ENCODE measurements at regions not wholly inside any gene's neighbourhood (a gene's known extent, or its start where the extent isn't known, plus 50 kb on each side); places are given as distances from the start of the nearest gene placed in this dataset.

DNA sequence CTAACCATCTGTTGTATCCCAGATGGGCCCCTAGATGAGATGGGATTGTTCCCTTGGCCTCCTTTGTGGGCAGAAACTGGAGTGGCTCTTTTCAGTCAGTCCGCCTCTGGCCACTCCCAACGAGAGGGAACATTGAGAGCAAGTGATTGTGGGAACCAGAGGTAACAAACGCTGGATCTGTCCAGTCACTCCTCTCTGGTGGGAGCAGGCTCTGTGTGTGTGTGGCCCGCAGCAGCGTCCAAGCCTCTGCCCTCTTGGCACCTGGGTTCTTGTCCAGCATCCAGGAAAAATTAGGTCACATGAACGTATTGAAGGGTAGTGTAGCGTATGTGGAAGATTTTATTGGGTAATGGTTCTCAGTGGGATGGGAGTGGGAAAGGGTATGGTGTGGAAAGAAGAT is 101.9 kb upstream of the COX10 start:
- H3K27me3 Mint-ChIP-seq (ENCODE audit: unreplicated experiment), result no peaks in the 10 kb centered on the region
- no peaks in the 10 kb centered on the region for H3K9me3 Mint-ChIP-seq (ENCODE audit: unreplicated experiment)
- H3K36me3 Mint-ChIP-seq (ENCODE audit: low read depth, unreplicated experiment), result no peaks in the 10 kb centered on the region
- no peaks in the 10 kb centered on the region for H3K4me1 Mint-ChIP-seq (ENCODE audit: unreplicated experiment)
- TF ChIP-seq, protein P1, sequence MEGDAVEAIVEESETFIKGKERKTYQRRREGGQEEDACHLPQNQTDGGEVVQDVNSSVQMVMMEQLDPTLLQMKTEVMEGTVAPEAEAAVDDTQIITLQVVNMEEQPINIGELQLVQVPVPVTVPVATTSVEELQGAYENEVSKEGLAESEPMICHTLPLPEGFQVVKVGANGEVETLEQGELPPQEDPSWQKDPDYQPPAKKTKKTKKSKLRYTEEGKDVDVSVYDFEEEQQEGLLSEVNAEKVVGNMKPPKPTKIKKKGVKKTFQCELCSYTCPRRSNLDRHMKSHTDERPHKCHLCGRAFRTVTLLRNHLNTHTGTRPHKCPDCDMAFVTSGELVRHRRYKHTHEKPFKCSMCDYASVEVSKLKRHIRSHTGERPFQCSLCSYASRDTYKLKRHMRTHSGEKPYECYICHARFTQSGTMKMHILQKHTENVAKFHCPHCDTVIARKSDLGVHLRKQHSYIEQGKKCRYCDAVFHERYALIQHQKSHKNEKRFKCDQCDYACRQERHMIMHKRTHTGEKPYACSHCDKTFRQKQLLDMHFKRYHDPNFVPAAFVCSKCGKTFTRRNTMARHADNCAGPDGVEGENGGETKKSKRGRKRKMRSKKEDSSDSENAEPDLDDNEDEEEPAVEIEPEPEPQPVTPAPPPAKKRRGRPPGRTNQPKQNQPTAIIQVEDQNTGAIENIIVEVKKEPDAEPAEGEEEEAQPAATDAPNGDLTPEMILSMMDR (IDR thresholded peaks at IDR 0.05; ENCODE audit: unreplicated experiment), result no peak
- H3K27ac Mint-ChIP-seq (ENCODE audit: unreplicated experiment), result no peak overlapping the region
- H3K4me3 Mint-ChIP-seq (ENCODE audit: unreplicated experiment), result no peak overlapping the region
- DNase-seq (ENCODE audit: low spot score), result no peak

DNA sequence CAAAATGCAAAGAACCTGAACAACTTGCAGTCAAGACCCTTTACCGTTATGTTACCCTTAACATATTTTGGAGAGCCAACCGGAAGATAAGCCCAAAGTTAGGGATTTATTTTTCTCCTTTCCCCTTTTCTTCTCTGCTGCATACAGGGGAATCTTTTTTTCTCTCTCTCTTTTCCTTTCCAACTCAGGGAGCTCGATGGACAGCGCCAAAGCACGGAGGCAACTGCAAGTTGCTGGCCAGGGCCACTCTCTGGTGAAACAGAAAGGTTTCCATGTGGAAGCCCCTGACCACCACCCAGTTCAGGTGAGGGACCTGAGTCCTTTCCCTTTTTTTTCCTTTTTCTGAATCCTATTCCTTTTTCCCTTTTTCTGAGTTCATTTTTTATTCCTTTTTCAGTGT is 98.8 kb upstream of the COX10 start:
- Mint-ChIP-seq H3K9me3 (ENCODE audit: unreplicated experiment) (no peaks in the 10 kb centered on the region), H3K4me3 (ENCODE audit: unreplicated experiment) (no peak overlapping the region), H3K27ac (ENCODE audit: unreplicated experiment) (no peak overlapping the region), H3K4me1 (ENCODE audit: unreplicated experiment) (no peaks in the 10 kb centered on the region), H3K27me3 (ENCODE audit: unreplicated experiment) (no peaks in the 10 kb centered on the region), H3K36me3 (ENCODE audit: low read depth, unreplicated experiment) (no peaks in the 10 kb centered on the region)
- TF ChIP-seq, protein P1 (IDR thresholded peaks at IDR 0.05; ENCODE audit: unreplicated experiment), result no peak
- no peak for DNase-seq (ENCODE audit: low spot score)

DNA sequence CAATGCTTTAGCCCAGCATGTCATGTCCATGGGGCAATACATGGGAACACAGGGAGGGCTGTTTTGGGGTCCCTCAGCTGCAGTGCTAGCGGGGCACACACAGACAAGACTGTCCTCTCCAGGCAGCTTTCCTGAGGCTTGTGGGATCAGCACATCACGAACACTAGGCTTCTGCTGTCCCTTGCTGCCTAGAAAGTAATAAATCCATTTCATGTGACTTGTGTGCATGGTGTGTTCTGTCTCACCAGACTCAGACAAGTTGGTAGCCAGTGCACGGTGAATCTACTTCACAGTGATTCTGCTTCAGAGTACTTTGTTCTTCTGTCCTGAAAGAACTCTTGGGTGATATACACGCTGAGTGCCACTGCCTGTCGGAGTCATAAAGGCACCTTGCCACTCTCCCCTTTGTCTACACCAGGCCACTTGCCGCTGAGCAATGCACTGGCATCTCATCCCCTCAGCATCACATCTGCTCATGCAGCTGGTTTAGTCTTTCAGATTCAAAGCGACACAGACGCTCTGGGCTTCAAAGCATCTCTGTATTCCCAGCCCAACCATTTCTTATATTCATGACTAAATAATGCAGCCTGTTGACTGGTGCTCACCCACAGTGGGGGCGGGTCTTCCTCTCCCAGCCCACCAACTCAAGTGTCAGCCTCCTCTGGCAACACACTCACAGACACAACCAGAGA is 95.2 kb upstream of the COX10 start:
- Mint-ChIP-seq H3K4me3 (ENCODE audit: unreplicated experiment) (no peak overlapping the region), H3K4me1 (ENCODE audit: unreplicated experiment) (no peaks in the 10 kb centered on the region), H3K9me3 (ENCODE audit: unreplicated experiment) (no peaks in the 10 kb centered on the region), H3K27me3 (ENCODE audit: unreplicated experiment) (peaks cover 1% of the 10 kb centered on the region), H3K36me3 (ENCODE audit: low read depth, unreplicated experiment) (no peaks in the 10 kb centered on the region), H3K27ac (ENCODE audit: unreplicated experiment) (no peak overlapping the region)
- no peak for DNase-seq (ENCODE audit: low spot score)
- TF ChIP-seq, protein P1 (IDR thresholded peaks at IDR 0.05; ENCODE audit: unreplicated experiment), result no peak

DNA sequence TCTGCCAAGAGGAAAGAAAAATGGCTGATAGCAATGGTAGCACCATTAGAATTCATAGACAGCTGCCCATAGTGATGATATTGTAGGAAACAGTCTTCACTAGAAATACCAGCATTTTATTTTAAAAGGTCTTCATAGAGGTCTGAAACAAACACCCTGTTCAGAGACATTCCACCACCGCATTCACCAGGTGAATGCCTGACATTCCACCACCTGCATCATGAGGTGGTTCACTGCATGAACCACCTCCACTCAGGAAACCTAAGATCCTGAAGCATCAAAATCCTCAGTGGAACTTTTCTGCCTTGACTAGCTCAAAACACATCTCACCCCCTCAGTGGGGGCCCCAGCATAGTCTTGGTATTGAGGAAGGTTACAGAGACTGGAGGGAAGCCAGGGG is 91.5 kb upstream of the COX10 start:
- H3K4me1 Mint-ChIP-seq (ENCODE audit: unreplicated experiment), result peaks cover 3% of the 10 kb centered on the region
- no peaks in the 10 kb centered on the region for H3K9me3 Mint-ChIP-seq (ENCODE audit: unreplicated experiment)
- peaks cover 1% of the 10 kb centered on the region for H3K27me3 Mint-ChIP-seq (ENCODE audit: unreplicated experiment)
- no peak overlapping the region for H3K4me3 Mint-ChIP-seq (ENCODE audit: unreplicated experiment)
- no peak overlapping the region for H3K27ac Mint-ChIP-seq (ENCODE audit: unreplicated experiment)
- no peak for DNase-seq (ENCODE audit: low spot score)
- TF ChIP-seq, protein P1 (IDR thresholded peaks at IDR 0.05; ENCODE audit: unreplicated experiment), result no peak
- H3K36me3 Mint-ChIP-seq (ENCODE audit: low read depth, unreplicated experiment), result peaks cover 6% of the 10 kb centered on the region

DNA sequence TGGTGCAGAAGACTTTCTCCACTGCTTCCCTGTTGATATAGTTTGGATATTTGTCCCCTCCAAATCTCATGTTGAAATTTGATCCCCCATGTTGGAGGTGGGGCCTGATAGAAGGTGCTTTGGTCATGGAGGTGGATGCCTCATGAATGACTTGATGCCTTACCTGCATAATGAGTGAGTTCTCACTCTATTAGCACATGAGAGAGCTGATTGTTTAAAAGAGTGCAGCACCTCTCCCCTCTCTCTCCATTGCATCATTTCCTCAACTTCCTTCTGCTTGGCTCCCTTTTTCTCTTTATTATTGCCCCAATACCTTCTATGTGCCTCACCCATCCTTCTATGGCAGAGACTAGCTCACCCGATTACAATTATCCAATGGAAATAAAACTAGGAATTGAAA is 90.8 kb upstream of the COX10 start:
- Mint-ChIP-seq H3K9me3 (ENCODE audit: unreplicated experiment) (no peaks in the 10 kb centered on the region), H3K4me1 (ENCODE audit: unreplicated experiment) (peaks cover 4% of the 10 kb centered on the region), H3K36me3 (ENCODE audit: low read depth, unreplicated experiment) (peaks cover 6% of the 10 kb centered on the region), H3K27me3 (ENCODE audit: unreplicated experiment) (peaks cover 1% of the 10 kb centered on the region), H3K27ac (ENCODE audit: unreplicated experiment) (no peak overlapping the region), H3K4me3 (ENCODE audit: unreplicated experiment) (no peak overlapping the region)
- TF ChIP-seq, protein P1 (IDR thresholded peaks at IDR 0.05; ENCODE audit: unreplicated experiment), result no peak
- no peak for DNase-seq (ENCODE audit: low spot score)
